Activated naive CD8-positive, alpha-beta T cell treated with anti-CD3 and anti-CD28 coated beads, Interleukin-2, amount 10 ng/mL, durations not matched to agents 7 days and 5 days (primary cell): ENCODE measurements at regions not wholly inside any gene's neighbourhood (a gene's known extent, or its start where the extent isn't known, plus 50 kb on each side); places are given as distances from the start of the nearest gene placed in this dataset.

Experiments used
- ATAC-seq: fragments of 150-1000 bp; cut with Tn5 transposase; one replicate; pipeline ENCODE4 v1.10.0; 2021; ENCODE audit warnings: low read depth, moderate library complexity
- POLR2A ChIA-PET: fragments of 350-600 bp; sonication (Branson Sonifier 250); formaldehyde crosslinking; loops from one replicate; lab custom pipeline; 2021; ENCODE audit warnings: antibody characterized with exemption; lab: Charles Lee
- DNase-seq: peaks from one replicate; pipeline ENCODE4 v3.0.0; 2021
- H3K27ac Mint-ChIP-seq: one replicate; pipeline ENCODE4 v1.8.0; 2022; ENCODE audit warnings: mild to moderate bottlenecking, mixed read lengths
- H3K27me3 Mint-ChIP-seq: one replicate; pipeline ENCODE4 v1.8.0; 2022; ENCODE audit warnings: mild to moderate bottlenecking, moderate library complexity, mixed read lengths
- H3K36me3 Mint-ChIP-seq: one replicate; pipeline ENCODE4 v1.8.0; 2021; ENCODE audit warnings: mild to moderate bottlenecking, mixed read lengths
- H3K4me1 Mint-ChIP-seq: one replicate; pipeline ENCODE4 v1.8.0; 2021; ENCODE audit warnings: mixed read lengths
- H3K4me3 Mint-ChIP-seq: one replicate; pipeline ENCODE4 v1.8.0; 2022; ENCODE audit warnings: mild to moderate bottlenecking, moderate library complexity, mixed read lengths
- H3K9me3 Mint-ChIP-seq: one replicate; pipeline ENCODE4 v1.8.0; 2021; ENCODE audit warnings: mixed read lengths

GRCh38 chr16:86632206-86632605 is 53.9 kb downstream of the FOXL1 start:
- Mint-ChIP-seq H3K27ac (no peak overlapping the region), H3K27me3 (peaks cover 2% of the 10 kb centered on the region), H3K9me3 (no peaks in the 10 kb centered on the region), H3K36me3 (no peaks in the 10 kb centered on the region), H3K4me1 (peaks cover 10% of the 10 kb centered on the region), H3K4me3 (no peak overlapping the region)
- ATAC-seq (no peak), DNase-seq (no peak)
- POLR2A ChIA-PET = interaction anchor here (0.6 kb wide), 1 partner anchor 210 kb away, joined by 3 read pairs; no protein-coding TSS in a partner anchor

GRCh38 chr16:86632944-86633343 is 54.6 kb downstream of the FOXL1 start:
- peaks cover 10% of the 10 kb centered on the region for H3K4me1 Mint-ChIP-seq
- peaks cover 2% of the 10 kb centered on the region for H3K27me3 Mint-ChIP-seq
- no peaks in the 10 kb centered on the region for H3K36me3 Mint-ChIP-seq
- POLR2A ChIA-PET = no interaction called here
- no peak overlapping the region for H3K4me3 Mint-ChIP-seq
- no peak overlapping the region for H3K27ac Mint-ChIP-seq
- DNase-seq = no peak
- no peaks in the 10 kb centered on the region for H3K9me3 Mint-ChIP-seq
- ATAC-seq = no peak

GRCh38 chr16:86634292-86634691 is 55.9 kb downstream of the FOXL1 start:
- peaks cover 10% of the 10 kb centered on the region for H3K4me1 Mint-ChIP-seq
- no peak for DNase-seq
- no peak overlapping the region for H3K27ac Mint-ChIP-seq
- H3K27me3 Mint-ChIP-seq = peaks cover 2% of the 10 kb centered on the region
- H3K9me3 Mint-ChIP-seq = no peaks in the 10 kb centered on the region
- POLR2A ChIA-PET = no interaction called here
- H3K36me3 Mint-ChIP-seq = no peaks in the 10 kb centered on the region
- ATAC-seq = no peak
- no peak overlapping the region for H3K4me3 Mint-ChIP-seq

GRCh38 chr16:86635176-86635876 is 57.0 kb downstream of the FOXL1 start:
- Mint-ChIP-seq H3K27ac (no peak overlapping the region), H3K36me3 (no peaks in the 10 kb centered on the region), H3K4me1 (peaks cover 10% of the 10 kb centered on the region), H3K9me3 (no peaks in the 10 kb centered on the region), H3K27me3 (peaks cover 2% of the 10 kb centered on the region), H3K4me3 (no peak overlapping the region)
- POLR2A ChIA-PET = no interaction called here
- DNase-seq = no peak
- ATAC-seq = no peak

GRCh38 chr16:86635926-86636325 is 57.6 kb downstream of the FOXL1 start:
- Mint-ChIP-seq H3K4me1 (peaks cover 9% of the 10 kb centered on the region), H3K9me3 (no peaks in the 10 kb centered on the region), H3K4me3 (no peak overlapping the region), H3K36me3 (no peaks in the 10 kb centered on the region), H3K27me3 (peaks cover 2% of the 10 kb centered on the region), H3K27ac (no peak overlapping the region)
- ATAC-seq = no peak
- POLR2A ChIA-PET = no interaction called here
- DNase-seq = no peak

GRCh38 chr16:86637744-86638143 is 59.4 kb downstream of the FOXL1 start:
- no peaks in the 10 kb centered on the region for H3K36me3 Mint-ChIP-seq
- POLR2A ChIA-PET = interaction anchor here (0.5 kb wide), 1 partner anchor 19 kb away, joined by 3 read pairs; no protein-coding TSS in a partner anchor
- no peak overlapping the region for H3K27ac Mint-ChIP-seq
- H3K4me3 Mint-ChIP-seq = no peak overlapping the region
- peaks cover 2% of the 10 kb centered on the region for H3K27me3 Mint-ChIP-seq
- DNase-seq (no peak), ATAC-seq (no peak)
- H3K9me3 Mint-ChIP-seq = no peaks in the 10 kb centered on the region
- no peaks in the 10 kb centered on the region for H3K4me1 Mint-ChIP-seq

GRCh38 chr16:86638642-86639041 is 60.3 kb downstream of the FOXL1 start:
- no peak overlapping the region for H3K4me3 Mint-ChIP-seq
- POLR2A ChIA-PET = no interaction called here
- no peaks in the 10 kb centered on the region for H3K4me1 Mint-ChIP-seq
- ATAC-seq (no peak), DNase-seq (no peak)
- no peaks in the 10 kb centered on the region for H3K36me3 Mint-ChIP-seq
- H3K9me3 Mint-ChIP-seq = no peaks in the 10 kb centered on the region
- H3K27me3 Mint-ChIP-seq = peaks cover 2% of the 10 kb centered on the region
- no peak overlapping the region for H3K27ac Mint-ChIP-seq

- Mint-ChIP-seq H3K4me3 (no peak overlapping the region), H3K27me3 (peaks cover 2% of the 10 kb centered on the region), H3K9me3 (no peaks in the 10 kb centered on the region), H3K4me1 (no peaks in the 10 kb centered on the region), H3K36me3 (no peaks in the 10 kb centered on the region), H3K27ac (no peak overlapping the region)
- POLR2A ChIA-PET = no interaction called here
- DNase-seq = no peak
- ATAC-seq = no peak
Observed at GRCh38 chr16:86639354-86639753, 61.0 kb downstream of the FOXL1 start.

- ATAC-seq (no peak), DNase-seq (no peak)
- POLR2A ChIA-PET = no interaction called here
- H3K9me3 Mint-ChIP-seq = no peaks in the 10 kb centered on the region
- no peaks in the 10 kb centered on the region for H3K27me3 Mint-ChIP-seq
- H3K27ac Mint-ChIP-seq = no peak overlapping the region
- no peaks in the 10 kb centered on the region for H3K4me1 Mint-ChIP-seq
- no peak overlapping the region for H3K4me3 Mint-ChIP-seq
- H3K36me3 Mint-ChIP-seq = no peaks in the 10 kb centered on the region
Observed at GRCh38 chr16:86640265-86640843, 62.0 kb downstream of the FOXL1 start.

- H3K36me3 Mint-ChIP-seq = no peaks in the 10 kb centered on the region
- H3K4me1 Mint-ChIP-seq = no peaks in the 10 kb centered on the region
- no peak overlapping the region for H3K4me3 Mint-ChIP-seq
- no peaks in the 10 kb centered on the region for H3K27me3 Mint-ChIP-seq
- no peak overlapping the region for H3K27ac Mint-ChIP-seq
- DNase-seq (no peak), ATAC-seq (no peak)
- POLR2A ChIA-PET = no interaction called here
- H3K9me3 Mint-ChIP-seq = peaks cover 3% of the 10 kb centered on the region
Observed at GRCh38 chr16:86642087-86642486, 63.7 kb downstream of the FOXL1 start.

GRCh38 chr16:86643671-86644070 is 65.3 kb downstream of the FOXL1 start:
- no peaks in the 10 kb centered on the region for H3K36me3 Mint-ChIP-seq
- no peak for ATAC-seq
- POLR2A ChIA-PET = no interaction called here

GRCh38 chr16:86647561-86647960 is 69.2 kb downstream of the FOXL1 start:
- no peaks in the 10 kb centered on the region for H3K4me1 Mint-ChIP-seq
- no peak for DNase-seq
- no peak overlapping the region for H3K27ac Mint-ChIP-seq
- no peaks in the 10 kb centered on the region for H3K27me3 Mint-ChIP-seq
- H3K36me3 Mint-ChIP-seq = no peaks in the 10 kb centered on the region
- no peak overlapping the region for H3K4me3 Mint-ChIP-seq
- POLR2A ChIA-PET = no interaction called here
- H3K9me3 Mint-ChIP-seq = peaks cover 4% of the 10 kb centered on the region
- ATAC-seq = no peak

More at GRCh38 chr16:86643671-86644070, 65.3 kb downstream of the FOXL1 start:
- DNase-seq = no peak
- Mint-ChIP-seq H3K27ac (no peak overlapping the region), H3K27me3 (no peaks in the 10 kb centered on the region), H3K9me3 (peaks cover 4% of the 10 kb centered on the region), H3K4me3 (no peak overlapping the region), H3K4me1 (no peaks in the 10 kb centered on the region)

GRCh38 chr16:86649875-86650274 is 71.5 kb downstream of the FOXL1 start:
- no peaks in the 10 kb centered on the region for H3K27me3 Mint-ChIP-seq
- H3K27ac Mint-ChIP-seq = no peak overlapping the region
- POLR2A ChIA-PET = no interaction called here
- no peak for ATAC-seq
- no peak overlapping the region for H3K4me3 Mint-ChIP-seq
- H3K36me3 Mint-ChIP-seq = no peaks in the 10 kb centered on the region
- DNase-seq = no peak
- H3K9me3 Mint-ChIP-seq = peaks cover 4% of the 10 kb centered on the region
- no peaks in the 10 kb centered on the region for H3K4me1 Mint-ChIP-seq

GRCh38 chr16:86651013-86651627 is 72.8 kb downstream of the FOXL1 start:
- POLR2A ChIA-PET = no interaction called here
- Mint-ChIP-seq H3K27ac (no peak overlapping the region), H3K4me1 (no peaks in the 10 kb centered on the region), H3K9me3 (peaks cover 4% of the 10 kb centered on the region), H3K36me3 (no peaks in the 10 kb centered on the region), H3K4me3 (no peak overlapping the region), H3K27me3 (no peaks in the 10 kb centered on the region)
- DNase-seq (no peak), ATAC-seq (no peak)
